Activated naive CD4-positive, alpha-beta T cell (primary cell): ENCODE measurements at regions not wholly inside any gene's neighbourhood (a gene's known extent, or its start where the extent isn't known, plus 50 kb on each side); places are given as distances from the start of the nearest gene placed in this dataset.

Source experiments
- DNase-seq, 4 experiments: peaks; one replicate each; lab custom pipeline; 2025; lab: John Stamatoyannopoulos, UW

DNA sequence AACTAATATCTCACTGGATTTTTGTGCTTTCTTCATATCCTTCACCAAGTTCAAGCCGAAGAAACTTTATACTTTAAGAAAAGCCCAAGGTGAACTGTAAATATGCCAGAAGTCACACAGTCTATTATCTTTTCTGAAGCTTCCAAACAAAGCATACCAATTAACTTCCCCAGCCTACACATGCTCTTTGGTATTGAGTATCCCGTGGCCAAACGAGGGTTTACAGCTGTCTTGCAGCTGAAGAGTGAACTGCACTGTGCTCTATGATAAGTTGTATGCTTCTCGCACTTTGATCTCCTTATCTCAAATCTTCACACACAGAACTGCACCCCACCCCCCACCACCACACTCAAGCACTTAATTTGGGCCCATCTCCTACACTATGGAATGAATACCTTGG is 215.6 kb upstream of the VEPH1 start:
- no peak for DNase-seq

DNA sequence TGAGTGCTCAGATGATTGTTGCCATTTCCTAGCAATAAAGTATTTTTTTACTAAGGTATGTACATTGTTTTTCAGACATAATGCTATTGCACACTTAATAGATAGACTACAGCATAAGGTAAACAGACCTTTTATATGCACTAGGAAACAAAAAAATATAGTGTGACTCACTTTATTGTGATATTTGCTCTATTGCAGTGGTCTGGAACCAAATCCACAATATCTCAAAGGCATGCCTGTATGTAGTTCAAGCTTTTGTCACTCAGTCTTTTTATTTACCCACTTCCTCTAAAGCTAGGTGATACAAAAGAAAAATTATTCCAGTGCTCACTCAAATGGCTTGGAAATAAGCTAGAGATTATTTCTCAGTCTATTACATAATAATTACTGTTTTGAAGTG is 209.9 kb upstream of the VEPH1 start:
- DNase-seq: no peak

DNA sequence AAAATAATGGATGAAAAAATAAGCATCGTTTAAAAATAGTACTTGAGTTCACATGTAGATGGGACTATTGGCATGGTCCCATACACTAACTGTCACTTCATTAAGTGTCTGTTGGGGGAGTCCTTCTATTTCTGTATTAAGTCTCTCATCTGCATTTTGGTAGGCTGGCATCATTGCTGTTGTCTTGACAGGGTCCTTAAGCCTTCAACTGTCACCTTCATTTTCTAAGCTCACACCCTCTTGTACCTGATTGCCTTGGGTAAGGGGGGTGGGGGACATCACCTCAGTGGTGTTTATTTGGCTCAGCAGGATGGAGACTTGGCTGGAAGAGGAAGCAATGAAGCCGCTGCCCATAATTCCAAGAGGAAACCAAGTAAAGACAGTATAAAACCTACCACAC is 202.0 kb upstream of the VEPH1 start:
- no peak for DNase-seq

DNA sequence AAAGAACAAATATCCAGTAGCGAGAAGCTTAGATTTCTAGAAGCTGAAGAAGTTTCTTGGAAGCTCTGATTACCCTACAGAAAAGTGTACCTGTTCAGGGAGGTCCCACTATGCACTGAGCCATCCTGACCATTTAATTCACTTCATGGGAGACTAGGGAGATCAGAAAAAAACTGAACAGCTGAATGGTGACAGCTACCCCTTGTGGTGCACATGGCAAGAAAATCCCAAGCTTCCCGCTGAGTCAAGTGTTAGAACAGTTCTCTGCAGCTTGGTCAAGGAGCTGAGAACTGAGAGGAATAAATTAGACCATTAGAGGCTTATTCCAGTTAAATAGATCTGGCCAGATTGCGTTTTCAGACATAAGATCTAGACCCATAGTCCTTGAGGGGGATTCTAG is 197.2 kb upstream of the VEPH1 start:
- DNase-seq: no peak

DNA sequence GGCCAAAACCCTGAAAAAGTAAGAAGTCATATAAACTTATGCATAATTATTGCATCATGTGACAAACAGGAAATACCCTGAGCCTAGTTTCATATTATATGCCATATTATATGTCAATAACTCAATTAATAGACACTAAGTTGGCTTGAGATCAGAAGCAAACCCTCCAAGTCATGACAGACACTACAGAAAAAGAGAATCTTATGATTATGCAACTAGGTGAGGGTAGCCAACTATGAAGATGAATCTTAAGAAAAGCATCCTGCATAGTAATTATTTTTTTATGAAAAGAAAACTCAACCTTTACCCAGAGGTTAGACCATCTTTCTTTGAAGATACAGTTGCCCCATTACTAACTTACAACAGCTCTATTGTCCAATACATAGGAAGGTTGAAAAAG is 192.4 kb upstream of the VEPH1 start:
- DNase-seq: no peak

DNA sequence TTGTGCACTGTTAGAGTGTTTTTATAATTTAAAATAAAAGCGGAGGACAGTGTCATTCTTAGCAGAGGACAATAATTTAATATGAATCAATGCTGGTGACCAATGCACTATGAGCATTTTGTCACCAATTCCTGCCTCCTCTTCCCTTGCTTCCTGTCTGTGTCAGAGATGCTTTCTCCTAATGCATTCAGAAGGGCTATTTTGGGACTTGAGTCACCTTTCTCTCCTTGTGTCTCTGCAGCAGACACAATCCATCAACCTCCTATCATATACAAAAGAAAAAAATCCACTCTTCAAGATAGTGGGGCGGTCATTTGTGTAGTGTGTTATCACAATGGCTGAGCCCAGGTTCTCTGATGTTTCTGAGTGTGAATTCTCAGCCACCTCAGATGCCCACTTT is 191.9 kb upstream of the VEPH1 start:
- no peak for DNase-seq

DNA sequence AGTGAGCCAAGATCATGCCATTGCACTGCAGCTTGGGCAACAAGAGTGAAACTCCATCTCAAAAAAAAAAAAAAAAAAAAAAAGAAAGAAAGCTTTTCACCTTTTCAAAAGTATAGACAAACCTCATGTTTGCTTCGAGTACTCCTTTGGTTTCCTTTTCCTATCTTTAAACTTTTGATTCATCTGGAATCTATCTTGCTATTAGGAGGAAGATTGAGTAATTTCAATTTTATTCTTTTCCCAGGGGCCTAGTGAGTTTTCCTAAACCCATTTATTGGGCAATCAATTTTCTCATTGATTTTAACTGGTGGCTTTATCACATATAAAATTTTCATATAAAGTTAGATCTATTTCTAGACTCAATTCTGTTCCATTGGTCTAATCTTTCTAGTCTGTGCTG is 190.5 kb upstream of the VEPH1 start:
- DNase-seq: no peak

DNA sequence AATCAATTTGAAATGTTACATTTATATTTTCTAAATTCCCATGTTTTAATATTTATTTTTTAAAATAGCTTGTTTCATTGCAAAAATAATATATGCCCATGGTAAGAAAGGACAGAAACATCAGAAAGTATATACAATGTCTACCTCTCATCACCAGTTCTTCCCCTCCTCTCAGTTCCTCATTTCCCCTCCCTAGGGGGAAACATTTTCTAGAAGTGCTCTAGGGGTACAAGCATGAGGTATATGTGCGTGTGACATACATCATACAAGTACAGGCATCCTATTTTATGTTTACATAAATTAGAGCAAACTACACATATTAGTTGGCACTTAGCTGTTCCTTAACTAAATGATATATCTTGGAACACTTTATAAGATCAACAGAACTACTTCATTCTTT is 189.3 kb upstream of the VEPH1 start:
- no peak for DNase-seq

DNA sequence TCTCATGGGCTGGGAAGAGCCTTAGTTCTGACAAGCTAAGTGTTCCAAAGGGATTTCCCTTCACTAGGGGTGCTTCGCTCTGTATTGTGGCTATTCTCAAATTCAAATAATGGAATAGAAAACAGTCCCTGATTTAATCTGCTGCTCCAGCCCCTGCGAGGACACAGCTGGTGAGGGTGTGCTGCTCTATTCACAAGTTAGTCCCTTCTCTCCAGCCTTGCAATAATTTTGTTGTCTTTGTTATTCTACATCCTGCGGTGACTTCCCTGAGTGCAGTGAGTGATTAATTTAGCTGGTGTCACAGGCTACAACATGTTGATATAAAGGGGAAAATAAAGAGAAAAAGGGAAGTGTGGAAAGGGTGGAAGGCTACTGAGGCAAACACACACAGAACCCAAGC is 180.5 kb upstream of the VEPH1 start:
- DNase-seq: no peak

DNA sequence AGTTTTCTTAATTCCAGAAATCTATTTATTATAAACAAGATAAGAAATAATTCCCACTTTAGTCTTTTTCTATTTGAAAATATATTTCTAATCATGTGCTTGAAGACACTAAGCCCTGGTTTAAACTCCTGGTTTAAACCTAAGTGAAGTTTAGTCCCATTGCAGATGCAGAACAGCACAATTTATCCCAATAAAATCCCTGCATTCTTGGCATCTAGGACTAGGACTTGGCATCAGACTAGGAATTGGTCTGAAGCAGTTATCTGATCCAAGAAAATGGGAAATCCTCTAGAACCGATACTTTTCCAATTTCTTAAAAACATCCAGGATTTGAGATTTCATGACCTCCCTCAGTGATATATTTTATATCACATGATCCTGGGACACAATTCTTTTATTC is 168.8 kb upstream of the VEPH1 start:
- no peak for DNase-seq

DNA sequence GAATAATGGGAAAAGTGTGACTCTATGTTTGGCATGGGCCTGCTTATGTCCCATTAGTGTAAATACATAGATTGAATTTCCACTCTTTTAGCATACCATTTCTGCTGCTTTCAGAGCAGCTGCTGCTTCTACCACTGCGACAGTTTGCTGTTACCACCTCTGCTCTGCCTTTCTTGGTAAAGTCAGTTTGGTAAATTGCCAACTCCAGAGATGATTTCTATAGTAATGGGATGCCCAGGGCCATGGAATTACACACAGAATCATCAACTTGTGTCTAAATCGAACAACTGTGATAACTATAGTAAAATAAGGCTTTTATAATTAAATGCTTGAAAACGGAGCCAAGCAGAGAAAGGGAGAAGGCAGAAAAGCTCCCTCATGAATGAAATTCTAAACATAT is 168.4 kb upstream of the VEPH1 start:
- no peak for DNase-seq

DNA sequence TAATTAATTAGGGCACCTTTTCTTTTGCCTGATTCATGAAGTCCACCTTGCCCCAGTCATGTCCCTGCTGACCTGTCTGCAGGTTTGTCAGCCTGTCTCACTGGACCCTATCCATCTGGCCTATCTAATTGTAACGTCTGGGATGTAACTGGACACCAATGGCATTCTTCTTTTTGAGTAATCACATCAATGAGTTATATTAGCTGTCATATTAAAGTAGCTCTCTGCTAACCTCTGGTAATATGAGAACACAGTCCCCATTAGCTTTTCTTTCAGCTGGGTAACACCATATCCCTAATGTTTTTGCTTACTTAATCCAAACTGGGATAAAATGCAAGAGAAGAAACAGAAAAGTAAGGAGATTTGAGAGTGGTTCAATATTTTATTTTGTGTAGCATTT is 166.2 kb upstream of the VEPH1 start:
- no peak for DNase-seq

DNA sequence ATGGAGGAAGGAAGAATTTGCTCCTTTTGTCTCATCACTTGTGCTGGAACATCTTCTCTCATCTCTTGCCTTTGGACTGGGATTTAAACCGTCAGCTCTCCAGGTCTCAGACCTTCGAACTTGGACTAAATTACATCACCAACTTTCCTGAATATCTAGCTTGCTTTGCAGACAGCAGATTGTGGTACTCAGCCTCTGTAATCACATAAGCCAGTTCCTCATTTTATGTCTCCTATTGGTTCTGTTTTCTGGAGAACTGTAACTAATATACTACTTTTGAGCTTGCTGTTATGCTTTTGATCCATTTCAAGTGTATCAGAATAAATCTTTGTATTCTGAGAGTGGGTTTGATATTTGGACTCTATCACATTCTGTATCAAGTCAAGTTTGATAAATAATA is 164.3 kb upstream of the VEPH1 start:
- no peak for DNase-seq

DNA sequence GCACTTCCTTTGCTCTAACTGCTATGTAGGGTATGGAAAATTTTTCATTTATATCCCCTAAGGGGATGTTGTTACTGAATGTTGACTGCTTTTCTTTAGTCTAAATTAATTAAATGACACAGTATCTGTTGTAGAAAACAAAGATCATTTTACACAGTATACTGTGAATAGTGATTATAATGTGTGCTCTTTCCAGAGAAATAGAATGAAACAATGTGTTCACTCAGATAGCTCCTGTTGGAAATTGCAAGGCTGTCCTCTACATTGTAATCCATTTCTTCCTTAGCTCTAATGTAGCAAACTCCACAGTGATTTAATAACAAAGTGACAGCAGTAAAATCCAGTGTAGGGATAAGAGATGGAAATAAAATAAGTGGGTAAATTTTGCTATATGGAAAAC is 159.0 kb upstream of the VEPH1 start:
- no peak for DNase-seq

DNA sequence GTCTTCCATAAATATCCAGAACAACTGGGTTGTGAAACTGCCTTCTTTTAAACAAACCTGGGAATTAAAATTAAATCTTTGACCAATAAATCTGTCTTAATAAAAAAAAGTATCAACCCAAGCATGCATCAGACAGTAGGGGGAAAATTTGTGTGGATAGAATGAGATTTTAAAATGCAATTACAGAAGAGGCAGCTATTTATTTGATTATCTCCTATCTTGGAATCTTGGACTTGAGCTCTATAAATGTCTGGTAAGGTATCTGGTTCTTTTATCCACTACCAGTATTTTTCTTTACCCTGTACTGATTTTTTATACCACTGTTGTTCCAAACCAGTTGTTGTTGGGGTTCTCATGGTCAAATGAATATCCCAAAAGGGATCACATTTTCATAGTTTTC is 157.6 kb upstream of the VEPH1 start:
- no peak for DNase-seq

DNA sequence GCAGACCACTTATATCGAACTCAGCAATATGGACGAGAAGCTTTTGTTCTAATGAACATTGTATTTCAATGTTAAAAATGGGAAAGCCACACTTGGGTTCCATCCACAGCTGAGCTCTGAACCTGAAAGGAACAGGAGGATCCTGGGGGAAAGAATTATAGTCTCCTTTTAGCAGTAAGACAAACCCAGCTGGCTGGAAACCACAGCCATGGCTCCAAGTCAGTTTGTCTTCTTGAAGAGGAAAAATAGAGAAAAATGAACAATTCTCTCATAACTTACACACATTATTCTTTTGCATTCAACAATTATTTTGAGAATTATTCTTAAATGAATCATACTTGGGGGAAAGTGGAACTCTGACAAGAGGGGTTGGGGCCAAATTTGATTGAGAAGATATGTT is 149.2 kb upstream of the VEPH1 start:
- DNase-seq: no peak

DNA sequence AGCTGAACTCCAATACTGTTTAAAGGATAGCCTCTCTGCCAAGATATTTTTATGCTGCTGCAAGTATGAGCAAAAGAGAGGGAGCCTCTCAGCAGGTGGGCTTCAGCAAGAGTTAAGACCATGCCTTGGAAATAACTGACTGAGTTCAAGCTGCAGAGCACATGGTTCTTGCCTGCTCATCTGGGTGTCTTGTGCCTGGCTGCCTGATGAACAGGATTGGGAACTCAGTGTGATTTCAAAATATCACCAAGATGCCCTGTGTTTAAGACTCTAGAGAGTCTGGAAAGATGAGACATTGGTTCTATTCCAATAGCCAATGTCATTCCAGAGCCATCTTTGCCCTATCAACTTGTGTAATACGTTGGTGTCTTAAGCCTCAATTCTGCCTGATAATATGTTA is 147.5 kb upstream of the VEPH1 start:
- DNase-seq: no peak

DNA sequence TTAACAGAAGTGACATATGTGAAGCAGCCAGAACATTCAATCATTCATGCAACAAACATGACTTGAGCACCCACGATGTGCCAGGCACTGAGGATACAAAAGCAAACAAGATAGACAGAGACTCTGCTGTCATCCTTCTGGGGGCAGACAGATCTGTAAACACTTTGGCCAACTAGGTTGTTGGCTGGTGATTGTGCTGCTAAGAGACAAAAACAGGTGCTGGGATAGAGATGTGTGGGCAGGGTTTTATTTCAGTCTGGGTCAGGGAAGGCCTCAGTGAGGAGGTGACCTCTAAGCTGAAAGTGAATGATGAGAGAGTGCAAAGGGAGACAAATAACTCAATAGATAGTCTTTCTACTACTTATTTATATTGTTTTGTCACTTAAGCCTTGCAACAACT is 147.0 kb upstream of the VEPH1 start:
- no peak for DNase-seq

DNA sequence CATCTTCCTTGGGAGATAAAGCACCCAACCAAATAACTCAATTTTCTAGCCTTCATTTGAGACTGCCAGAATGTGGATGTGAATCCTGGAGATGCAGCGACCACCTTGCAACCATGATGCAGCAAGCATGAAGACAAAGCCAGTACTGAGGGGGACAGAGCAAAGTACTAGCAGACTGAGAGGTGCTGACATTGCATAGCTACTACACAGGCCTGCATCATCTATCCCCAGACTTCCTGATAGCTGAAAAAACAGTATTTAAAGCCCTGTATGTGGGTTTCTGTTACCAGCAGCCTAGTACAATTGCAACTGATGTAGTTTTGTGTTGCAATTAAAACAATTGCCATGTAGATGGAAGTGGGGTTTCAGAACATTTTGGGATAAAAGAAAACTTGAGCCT is 146.3 kb upstream of the VEPH1 start:
- DNase-seq: no peak

DNA sequence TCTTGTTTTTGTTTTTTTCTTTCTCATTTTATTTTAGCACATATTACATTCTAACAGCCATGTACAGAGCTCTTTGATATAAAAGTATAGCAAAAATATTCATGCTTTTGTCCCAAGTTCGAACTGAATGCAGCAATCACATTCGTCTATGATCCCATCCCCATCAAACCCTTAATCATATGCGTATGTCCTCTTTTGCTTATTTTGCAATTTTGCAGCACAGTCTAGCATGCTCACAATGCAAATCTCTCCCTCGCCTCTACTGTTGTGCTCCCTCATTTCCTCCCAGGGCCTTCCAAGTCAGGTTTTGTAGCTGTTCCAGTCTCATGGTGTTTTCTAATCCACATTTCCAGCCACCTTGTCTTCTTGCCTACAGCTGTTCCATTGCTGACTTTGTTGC is 144.6 kb upstream of the VEPH1 start:
- DNase-seq: no peak

DNA sequence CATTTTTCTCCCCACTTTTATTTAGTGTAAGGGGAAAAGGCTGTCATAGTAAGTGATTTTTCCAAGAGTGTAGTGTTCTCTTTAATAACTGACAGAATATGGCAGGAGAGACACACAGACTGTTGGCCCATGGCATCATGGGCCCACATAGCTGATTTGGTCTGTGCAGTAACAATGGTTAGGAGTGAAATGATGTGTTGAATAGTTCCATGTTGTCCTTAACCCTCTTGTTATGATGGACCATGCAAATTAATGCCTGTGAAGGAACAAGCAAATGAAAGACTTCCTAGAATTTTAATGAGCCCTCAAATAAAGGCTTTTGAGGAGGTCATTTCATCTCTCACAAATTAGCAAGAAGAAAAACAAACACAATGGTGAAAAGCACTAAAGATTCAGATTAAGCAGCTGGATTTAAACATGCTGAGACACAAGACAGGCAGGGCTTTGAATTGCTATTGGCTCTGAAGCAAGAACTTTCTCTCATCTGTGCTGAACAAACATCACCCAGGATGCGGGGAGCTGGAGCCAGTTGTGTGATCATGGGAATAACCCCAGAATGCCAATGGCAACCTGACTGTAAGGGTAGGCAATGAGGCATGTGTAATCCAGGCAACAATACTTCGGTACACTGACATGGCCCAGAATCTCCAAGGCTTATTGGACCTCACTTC is 136.7 kb upstream of the VEPH1 start:
- no peak for DNase-seq

DNA sequence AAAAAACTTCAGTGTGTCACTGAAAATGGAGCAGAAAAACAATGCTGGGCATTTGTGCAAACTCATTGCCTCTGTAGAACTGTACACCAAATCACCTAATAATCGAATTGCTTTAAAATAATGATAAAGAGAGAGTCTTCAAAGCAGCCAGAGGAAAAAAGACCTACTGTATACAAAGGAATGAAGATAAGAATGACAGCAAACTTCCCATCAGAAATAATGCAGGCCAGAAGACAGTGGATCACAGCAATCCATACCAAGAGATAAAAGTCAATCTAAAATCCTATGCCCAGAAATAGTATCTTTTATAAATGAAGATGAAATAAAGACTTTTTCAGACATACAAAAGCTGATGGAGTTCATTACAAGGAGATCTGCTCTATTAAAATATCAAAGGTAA is 134.7 kb upstream of the VEPH1 start:
- DNase-seq: no peak

DNA sequence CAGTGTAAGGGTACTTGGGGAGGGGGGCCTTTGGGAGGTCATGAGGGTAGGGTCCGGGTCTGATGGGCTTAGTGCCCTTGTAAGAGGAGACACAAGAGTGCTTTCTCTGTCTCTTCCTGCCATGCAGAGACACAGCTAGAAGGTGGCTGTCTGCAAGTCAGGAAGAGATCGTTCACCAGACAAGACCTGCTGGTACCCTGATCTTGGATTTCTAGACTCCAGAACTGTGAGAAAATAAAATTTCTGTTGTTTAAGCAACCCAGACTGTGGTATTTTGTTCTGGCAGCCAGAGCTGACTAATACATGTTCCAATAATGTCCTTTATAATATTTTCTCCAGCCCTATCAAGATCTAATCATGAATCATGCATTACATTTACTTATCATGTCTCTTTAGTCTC is 130.0 kb upstream of the VEPH1 start:
- DNase-seq: no peak

DNA sequence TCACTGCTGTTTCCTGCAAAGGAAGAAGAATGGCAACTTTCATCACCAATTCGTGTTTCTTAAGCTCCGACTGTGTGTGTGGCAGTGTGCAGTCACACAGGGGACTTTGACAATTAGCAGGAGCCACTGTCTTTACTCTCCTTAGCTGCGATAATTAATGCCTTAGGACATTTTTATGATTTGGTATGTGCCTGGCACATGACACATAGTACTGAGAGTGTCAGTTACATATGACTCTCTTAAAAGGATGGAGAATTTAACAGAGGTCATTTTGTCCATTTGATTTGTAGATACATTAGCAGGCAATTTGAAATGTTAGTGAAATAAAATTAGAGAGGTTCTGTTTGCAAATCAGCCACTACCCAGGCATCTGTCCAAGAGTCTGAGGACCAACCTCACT is 128.9 kb upstream of the VEPH1 start:
- no peak for DNase-seq

DNA sequence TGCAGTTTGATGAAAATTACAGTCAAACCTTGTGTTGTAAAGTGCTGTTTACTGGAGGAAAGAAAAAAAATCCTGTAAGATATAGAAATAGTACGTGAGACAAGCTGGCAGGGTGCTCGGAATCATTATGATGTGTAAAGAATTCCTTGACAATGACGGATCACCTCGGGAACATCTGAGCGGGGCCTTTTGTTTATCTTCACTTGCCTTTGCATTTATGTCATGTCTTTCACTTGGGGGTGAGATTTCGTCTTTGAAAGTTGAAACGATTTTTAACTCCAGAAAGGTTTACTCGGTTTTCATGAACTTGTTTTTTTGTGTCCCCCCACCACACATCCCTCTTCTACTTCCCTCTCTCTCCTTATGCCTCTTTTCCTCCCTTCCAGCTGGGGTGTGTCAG is 128.3 kb upstream of the VEPH1 start:
- no peak for DNase-seq
